Brain pericyte (primary cell): ENCODE measurements at regions not wholly inside any gene's neighbourhood (a gene's known extent, or its start where the extent isn't known, plus 50 kb on each side); places are given as distances from the start of the nearest gene placed in this dataset.
"Not testable (repeated sequence)": the region's sequence is repeated elsewhere in the genome, so short reads cannot be mapped to it uniquely, and the experiment has no call there.

Experiments used
- DNase-seq: peaks from one replicate; pipeline ENCODE4 v3.0.0-alpha.2; 2012; ENCODE audit warnings: low read depth, low spot score

- DNase-seq: no peak
Measured at GRCh38 chr14:35174342-35174741, 52.0 kb downstream of the PRORP start.

DNA sequence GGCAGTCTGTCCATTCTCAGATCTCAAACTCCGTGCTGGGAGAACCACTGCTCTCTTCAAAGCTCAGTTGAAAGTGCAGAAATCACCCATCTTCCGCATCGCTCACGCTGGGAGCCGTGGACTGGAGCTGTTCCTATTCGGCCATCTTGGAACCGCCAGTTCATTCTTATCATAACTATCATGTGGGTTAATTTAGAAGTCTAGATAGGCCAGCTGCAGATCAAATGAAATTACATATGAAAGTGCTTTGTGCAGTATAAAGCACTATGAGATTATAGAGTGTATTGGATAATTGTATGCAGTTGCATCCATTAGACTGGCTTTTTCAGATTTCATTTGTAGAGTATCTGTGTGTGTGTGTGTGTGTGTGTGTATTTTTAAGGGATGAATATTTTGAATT lies 57.8 kb downstream of the PRORP start:
- no peak for DNase-seq

- DNase-seq: not testable (repeated sequence)
Measured at GRCh38 chr14:35184891-35185290, 62.5 kb downstream of the PRORP start.

DNA sequence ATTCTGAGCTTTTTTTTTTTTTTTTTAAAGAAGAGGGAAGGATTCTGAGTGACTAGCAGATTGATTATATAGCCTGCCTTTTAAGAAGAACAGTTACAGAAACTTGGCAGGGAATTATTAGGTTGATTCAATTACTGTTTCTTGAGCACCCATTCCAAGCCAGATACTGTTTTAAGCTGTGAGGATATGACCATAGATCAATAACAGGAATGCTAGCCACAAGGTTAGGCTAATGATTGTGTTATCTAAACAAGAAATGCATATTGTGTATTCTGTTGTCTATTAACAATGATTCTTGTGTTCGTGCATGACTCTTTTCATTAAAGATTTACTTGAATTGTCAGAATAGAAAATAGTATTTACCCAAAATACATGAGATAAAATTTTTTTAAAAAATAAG lies 67.1 kb downstream of the PRORP start:
- no peak for DNase-seq

DNA sequence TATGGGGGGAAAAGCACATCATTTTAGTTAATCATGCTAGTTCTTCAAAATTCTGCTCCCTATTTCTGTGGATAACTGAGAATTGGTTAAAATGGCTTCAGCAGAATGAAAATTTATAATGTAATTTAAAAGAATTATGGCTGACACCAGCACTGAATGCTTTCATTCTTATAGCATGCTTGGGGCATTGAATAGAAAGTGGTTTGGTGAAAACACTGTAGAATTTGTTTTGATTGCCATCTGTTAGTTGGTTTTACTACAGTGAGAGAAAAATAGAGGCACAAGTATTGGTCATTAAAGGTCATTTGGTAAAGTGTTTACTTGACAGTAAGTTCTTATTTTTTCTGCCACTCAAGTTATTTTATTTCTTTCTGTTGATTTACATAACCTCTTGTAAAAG lies 70.8 kb downstream of the PRORP start:
- DNase-seq: no peak

DNA sequence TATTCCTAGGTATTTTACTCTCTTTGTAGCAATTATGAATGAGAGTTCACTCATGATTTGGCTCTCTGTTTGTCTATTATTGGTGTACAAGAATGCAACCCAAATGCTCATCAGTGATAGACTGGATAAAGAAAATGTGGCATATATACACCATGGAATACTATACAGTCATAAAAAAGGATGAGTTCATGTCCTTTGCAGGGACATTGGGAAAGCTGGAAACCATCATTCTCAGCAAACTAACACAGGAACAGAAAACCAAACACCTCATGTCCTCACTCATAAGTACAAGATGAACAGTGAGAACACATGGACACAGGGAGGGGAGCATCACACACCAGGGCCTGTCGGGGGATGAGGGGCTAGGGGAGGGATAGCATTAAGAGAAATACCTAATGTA lies 71.8 kb downstream of the PRORP start:
- not testable (repeated sequence) for DNase-seq

DNA sequence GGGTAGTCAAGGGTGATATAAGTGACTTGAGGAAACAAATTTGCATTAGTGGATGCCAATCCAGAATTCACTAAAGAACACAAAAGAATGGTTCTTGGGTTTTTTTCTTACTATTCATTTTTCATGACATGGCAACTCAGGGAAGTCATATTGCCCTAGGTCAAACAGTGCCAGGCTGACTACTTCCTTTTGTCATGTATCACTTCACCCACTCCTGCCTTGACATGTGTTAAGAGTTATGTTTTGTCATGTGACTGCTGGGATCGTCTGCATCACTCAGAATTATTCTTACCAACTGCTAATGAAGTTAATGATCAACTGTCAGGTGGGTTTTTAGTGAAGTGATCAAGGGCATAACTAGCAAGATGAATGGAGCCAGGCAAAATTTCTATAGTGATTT lies 74.2 kb downstream of the PRORP start:
- no peak for DNase-seq

GRCh38 chr14:35197015-35197414 lies 74.7 kb downstream of the PRORP start:
- DNase-seq: no peak

DNA sequence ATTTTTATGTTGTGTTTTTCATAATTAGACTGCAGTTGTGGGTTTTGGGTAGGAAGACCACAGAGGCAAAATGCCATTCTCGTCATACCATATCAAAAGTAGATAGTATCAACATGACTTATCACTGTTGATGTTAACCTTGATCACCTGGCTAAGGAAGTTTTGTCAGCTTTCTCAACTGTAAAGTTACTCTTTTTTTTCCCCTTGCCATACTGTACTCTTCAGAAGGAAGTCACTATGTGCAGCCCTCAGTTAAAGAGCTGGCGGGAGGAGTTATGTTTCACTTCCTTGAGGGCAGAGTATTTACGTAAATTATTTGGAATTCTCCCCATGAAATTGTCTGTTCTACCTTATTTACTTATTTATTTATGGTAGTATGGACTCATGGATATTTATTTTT lies 78.7 kb downstream of the PRORP start:
- DNase-seq: no peak

DNA sequence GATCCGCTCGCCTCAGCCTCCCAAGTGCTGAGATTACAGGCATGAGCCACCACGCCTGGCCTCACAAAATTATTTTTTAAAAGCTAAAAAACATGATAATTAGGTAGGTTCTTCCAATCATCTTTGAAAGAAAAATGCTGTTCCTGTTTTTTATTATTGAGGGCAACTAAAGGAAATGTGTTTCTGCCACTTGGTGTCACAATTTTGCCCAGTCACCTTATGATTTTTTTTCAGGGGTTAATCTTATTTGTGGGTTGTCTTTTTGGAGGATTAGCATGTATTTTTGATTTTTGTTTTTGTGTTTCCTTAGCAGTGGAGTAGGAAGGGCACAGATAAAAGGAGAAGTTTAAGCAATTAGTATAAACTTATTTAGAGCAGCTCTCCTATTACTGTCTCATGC lies 79.8 kb downstream of the PRORP start:
- no peak for DNase-seq

- DNase-seq: no peak
Measured at GRCh38 chr14:35205737-35206136, 83.4 kb downstream of the PRORP start.

DNA sequence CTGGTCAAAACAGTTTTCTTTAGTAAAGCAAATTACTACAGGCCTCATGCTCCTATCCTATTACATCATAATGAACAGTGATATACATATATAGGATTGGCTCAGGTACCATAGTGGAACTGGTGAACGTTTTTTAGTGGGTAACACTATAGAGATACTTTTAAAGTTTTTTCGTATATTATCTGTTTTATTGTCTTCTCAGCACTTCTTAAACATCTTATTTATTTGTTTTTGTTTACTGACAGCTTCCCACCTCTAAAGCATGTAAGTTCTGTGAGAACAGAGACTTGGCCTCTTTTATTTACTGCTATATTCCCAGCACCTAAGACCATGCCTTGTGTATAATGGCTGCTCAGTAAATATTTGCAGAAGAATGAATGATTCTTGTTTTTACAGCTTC lies 81.1 kb upstream of the PSMA6 start:
- DNase-seq: no peak

DNA sequence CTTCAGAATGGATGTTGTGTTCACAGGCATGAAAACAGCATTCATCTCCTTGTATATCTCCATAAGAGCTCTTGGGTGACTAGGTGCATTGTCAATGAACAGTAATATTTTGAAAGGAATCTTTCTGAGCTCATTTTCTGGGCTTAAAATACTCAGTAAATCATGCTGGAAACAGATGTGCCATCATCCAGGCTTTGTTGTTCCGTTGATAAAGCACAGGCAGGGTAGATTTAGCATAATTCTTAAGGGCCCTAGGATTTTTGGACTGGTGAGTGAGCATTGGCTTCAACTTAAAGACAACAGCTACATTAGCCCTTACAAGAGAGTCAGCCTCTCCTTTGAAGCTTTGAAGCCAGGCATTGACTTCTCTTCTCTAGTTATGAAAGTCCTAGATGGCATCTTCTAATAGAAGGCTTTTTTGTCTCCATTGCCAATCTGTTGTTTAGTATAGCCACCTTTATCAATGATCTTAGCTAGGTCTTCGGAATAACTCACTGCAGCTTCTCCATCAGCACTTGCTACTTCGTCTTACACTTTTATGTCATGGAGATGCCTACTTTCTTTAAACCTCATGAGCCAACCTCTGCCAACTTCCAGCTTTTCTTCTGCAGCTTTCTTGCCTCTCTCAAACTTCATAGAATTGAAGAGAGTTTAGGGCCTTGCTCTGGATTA lies 79.6 kb upstream of the PSMA6 start:
- no peak for DNase-seq

- no peak for DNase-seq
Measured at GRCh38 chr14:35213143-35213788, 78.9 kb upstream of the PSMA6 start.

DNA sequence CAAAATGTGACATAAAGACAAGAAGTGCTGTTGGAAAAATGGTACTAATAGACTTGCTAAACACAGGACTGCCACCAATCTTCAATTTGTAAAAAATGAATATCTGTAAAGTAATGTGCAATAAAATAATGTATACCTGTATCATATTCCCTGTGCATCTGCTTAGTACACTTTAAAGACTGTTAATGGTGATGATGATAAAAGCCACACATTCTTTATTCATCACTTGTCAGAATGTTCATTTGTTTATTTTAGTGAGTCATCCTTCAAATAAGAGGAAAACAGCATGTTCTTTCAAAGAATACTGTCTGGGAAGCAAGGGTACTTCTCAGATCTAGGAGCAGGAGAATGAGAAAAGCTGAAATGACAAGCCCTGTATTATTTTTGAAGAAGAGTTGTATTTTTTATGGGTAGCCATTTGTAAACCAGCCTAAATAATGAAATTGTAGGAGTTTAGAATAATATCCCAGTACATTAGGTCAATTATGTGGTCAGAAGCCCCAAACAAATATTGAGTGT lies 78.3 kb upstream of the PSMA6 start:
- DNase-seq: no peak

DNA sequence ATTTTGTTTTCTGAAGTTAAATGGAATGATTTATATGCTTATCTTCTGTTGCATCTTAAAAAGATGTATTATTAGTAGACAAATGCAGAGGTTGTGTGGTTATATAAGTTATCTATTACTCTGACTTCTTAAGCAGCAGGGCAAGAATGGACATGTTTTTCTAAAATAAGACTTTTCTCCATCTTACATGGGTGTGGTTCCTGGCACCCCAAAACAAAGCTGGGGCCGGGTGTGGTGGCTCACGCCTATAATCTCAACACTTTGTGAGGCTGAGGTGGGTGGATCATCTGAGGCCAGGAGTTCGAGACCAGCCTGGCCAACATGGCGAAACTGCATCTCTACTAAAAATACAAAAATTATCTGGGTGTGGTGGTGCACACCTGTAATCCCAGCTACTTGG lies 77.8 kb upstream of the PSMA6 start:
- not testable (repeated sequence) for DNase-seq

GRCh38 chr14:35215110-35215813 lies 76.9 kb upstream of the PSMA6 start:
- peak; percentile 24 for DNase-seq

DNA sequence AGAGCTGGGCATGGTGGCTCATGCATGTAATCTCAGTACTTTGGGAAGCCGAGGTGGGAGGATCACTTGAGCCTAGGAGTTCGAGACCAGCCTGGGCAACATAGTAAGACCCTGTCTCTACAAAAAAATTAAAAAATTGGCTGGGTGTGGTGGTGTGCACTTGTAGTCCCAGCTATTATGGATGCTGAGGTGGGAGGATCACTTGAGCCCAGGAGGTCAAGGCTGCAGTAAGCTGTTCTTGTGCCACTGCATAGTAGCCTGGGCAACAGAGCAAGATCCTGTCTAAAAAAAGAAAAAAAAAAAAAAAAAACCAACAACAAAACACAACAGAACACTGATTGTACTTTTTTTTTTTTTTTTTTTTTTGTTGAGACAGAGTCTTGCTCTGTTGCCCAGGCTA lies 74.0 kb upstream of the PSMA6 start:
- not testable (repeated sequence) for DNase-seq

DNA sequence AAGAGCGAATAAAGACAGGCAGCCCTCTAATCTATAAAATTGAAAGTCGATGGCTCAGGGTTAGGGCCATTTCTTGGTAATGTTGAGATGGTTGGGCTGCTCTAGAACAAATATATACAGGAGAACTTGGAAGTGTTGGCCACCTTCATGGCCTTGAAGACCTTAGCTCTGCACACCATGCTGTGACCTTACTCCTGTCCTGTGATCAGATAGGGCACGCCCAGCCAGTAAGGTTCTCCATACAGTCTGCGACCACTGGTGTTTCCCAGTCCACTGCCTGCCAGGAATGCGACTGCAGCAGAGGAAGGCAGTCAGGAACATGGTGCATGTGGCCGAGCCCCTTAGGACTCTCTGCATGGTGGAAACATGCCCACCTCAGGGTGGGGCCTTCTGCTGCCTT lies 73.2 kb upstream of the PSMA6 start:
- no peak for DNase-seq

GRCh38 chr14:35220027-35220676 lies 72.0 kb upstream of the PSMA6 start:
- no peak for DNase-seq

DNA sequence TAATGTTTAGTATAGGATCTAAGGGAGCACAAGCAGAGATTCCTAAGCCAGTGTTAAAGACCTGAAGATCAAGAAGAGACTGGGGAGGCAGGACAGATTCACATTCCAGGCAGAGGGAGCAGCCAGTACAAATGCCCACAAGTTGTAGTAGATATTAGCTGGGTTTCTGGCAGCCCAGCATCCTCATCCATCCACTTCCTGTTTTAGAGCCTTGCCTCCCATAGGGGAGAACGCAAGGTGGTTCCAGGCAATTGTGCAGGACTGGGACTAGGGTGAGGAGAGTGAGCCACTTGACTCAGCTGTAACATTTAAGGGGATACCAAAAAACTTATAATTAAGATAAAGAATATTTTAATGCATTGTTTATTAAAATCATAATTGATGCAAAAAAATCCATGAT lies 71.3 kb upstream of the PSMA6 start:
- DNase-seq: no peak

DNA sequence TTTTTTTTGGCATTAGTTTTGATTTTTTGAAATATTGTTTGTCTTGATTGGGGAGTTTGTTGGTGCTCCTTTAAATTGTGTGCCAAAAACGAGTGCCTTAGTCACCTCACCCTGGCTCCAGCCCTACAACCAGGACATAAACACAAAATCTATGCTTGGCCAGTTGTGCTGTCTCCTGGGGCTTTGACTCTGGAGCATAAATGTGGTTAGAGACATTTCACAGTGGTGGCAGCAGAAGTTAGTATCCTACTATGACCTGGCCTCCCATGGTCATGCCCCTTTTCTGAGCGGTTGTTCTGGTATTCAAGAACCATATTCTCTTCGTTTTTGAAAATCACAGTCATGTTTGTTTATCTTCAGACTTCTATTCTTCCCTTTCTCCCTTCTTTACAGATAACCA lies 70.7 kb upstream of the PSMA6 start:
- no peak for DNase-seq
